Right lobe of liver (tissue), 4 donors: ENCODE measurements at regions not wholly inside any gene's neighbourhood (a gene's known extent, or its start where the extent isn't known, plus 50 kb on each side); places are given as distances from the start of the nearest gene placed in this dataset.

Source experiments
- CTCF ChIP-seq, 4 donors: fragments of 200-600 bp in 3 of 4; fragments of 450-650 bp in 1 of 4; IDR thresholded peaks; one replicate each; pipeline versions ENCODE4 v1.5.1 to v1.8.0; 2016 to 2022; ENCODE audit warnings: antibody characterized with exemption in 4 of 4, mild to moderate bottlenecking in 2 of 4
- POLR2A ChIP-seq: fragments of 450-650 bp; IDR thresholded peaks from one replicate; pipeline ENCODE4 v1.6.1; 2017; ENCODE audit warnings: antibody characterized with exemption, mild to moderate bottlenecking
- donor health status: DM: no; HTN: no; CAD: no.
- donor health status: DM: no; HTN: no; CAD: no.
- donor health status: DM: no; HTN: yes; CAD: no.

- TF ChIP-seq CTCF (IDR thresholded peaks at IDR 0.05): no peak
- TF ChIP-seq POLR2A: no peak
These were observed 474.7 kb downstream of the TLE4 start for GRCh38 chr9:80046481-80046880.
